ENCODE measurements at regions not wholly inside any gene's neighbourhood (a gene's known extent, or its start where the extent isn't known, plus 50 kb on each side); places are given as distances from the start of the nearest gene placed in this dataset.

- H3K36me3 ChIP-seq (ENCODE audit: insufficient read depth, low read length): no peaks in the 10 kb centered on the region
- no peak for TF ChIP-seq CTCF (IDR thresholded peaks at IDR 0.05; ENCODE audit: extremely low read depth, low read depth, low read length)
- H3K79me2 ChIP-seq (ENCODE audit: insufficient read depth, low read length): no peaks in the 10 kb centered on the region
- H4K20me1 ChIP-seq (ENCODE audit: insufficient read depth, low read length): no peaks in the 10 kb centered on the region
- H3K9me3 ChIP-seq (ENCODE audit: low read depth, low read length): peaks cover 2% of the 10 kb centered on the region
- no peaks in the 10 kb centered on the region for H3K4me1 ChIP-seq (ENCODE audit: insufficient read depth, low read length)
- no peak for DNase-seq (ENCODE audit: insufficient read length, low spot score, missing footprints)
- H3K4me3 ChIP-seq (ENCODE audit: insufficient read depth, low read length): no peak overlapping the region
- H3K27ac ChIP-seq (ENCODE audit: low read depth, low read length): no peak overlapping the region
- H3K4me2 ChIP-seq (ENCODE audit: insufficient read depth, low read length): no peak overlapping the region
- no peaks in the 10 kb centered on the region for H3K27me3 ChIP-seq (ENCODE audit: insufficient read depth, low read length)
- H2AFZ ChIP-seq (ENCODE audit: low read length): no peak overlapping the region
Measured at GRCh38 chrX:144810539-144810938, 436.8 kb upstream of the SPANXN1 start.

GRCh38 chrX:144819406-144819805 is 427.9 kb upstream of the SPANXN1 start:
- Histone ChIP-seq H3K9me3 (ENCODE audit: low read depth, low read length) (no peaks in the 10 kb centered on the region), H3K4me2 (ENCODE audit: insufficient read depth, low read length) (no peak overlapping the region), H4K20me1 (ENCODE audit: insufficient read depth, low read length) (no peaks in the 10 kb centered on the region), H2AFZ (ENCODE audit: low read length) (no peak overlapping the region), H3K4me3 (ENCODE audit: insufficient read depth, low read length) (no peak overlapping the region), H3K27ac (ENCODE audit: low read depth, low read length) (no peak overlapping the region), H3K36me3 (ENCODE audit: insufficient read depth, low read length) (no peaks in the 10 kb centered on the region), H3K79me2 (ENCODE audit: insufficient read depth, low read length) (no peaks in the 10 kb centered on the region), H3K27me3 (ENCODE audit: insufficient read depth, low read length) (no peaks in the 10 kb centered on the region), H3K4me1 (ENCODE audit: insufficient read depth, low read length) (no peaks in the 10 kb centered on the region)
- DNase-seq (ENCODE audit: insufficient read length, low spot score, missing footprints): no peak
- no peak for TF ChIP-seq CTCF (IDR thresholded peaks at IDR 0.05; ENCODE audit: extremely low read depth, low read depth, low read length)

- Histone ChIP-seq H3K79me2 (ENCODE audit: insufficient read depth, low read length) (no peaks in the 10 kb centered on the region), H3K27me3 (ENCODE audit: insufficient read depth, low read length) (no peaks in the 10 kb centered on the region), H3K4me3 (ENCODE audit: insufficient read depth, low read length) (no peak overlapping the region), H4K20me1 (ENCODE audit: insufficient read depth, low read length) (no peaks in the 10 kb centered on the region), H3K36me3 (ENCODE audit: insufficient read depth, low read length) (no peaks in the 10 kb centered on the region), H3K4me2 (ENCODE audit: insufficient read depth, low read length) (no peak overlapping the region), H2AFZ (ENCODE audit: low read length) (no peak overlapping the region), H3K9me3 (ENCODE audit: low read depth, low read length) (no peaks in the 10 kb centered on the region), H3K27ac (ENCODE audit: low read depth, low read length) (no peak overlapping the region), H3K4me1 (ENCODE audit: insufficient read depth, low read length) (no peaks in the 10 kb centered on the region)
- no peak for TF ChIP-seq CTCF (IDR thresholded peaks at IDR 0.05; ENCODE audit: extremely low read depth, low read depth, low read length)
- no peak for DNase-seq (ENCODE audit: insufficient read length, low spot score, missing footprints)
Measured at GRCh38 chrX:144840616-144841015, 406.7 kb upstream of the SPANXN1 start.

- no peak overlapping the region for H3K4me3 ChIP-seq (ENCODE audit: insufficient read depth, low read length)
- H2AFZ ChIP-seq (ENCODE audit: low read length): no peak overlapping the region
- H3K9me3 ChIP-seq (ENCODE audit: low read depth, low read length): peaks cover 5% of the 10 kb centered on the region
- H3K36me3 ChIP-seq (ENCODE audit: insufficient read depth, low read length): no peaks in the 10 kb centered on the region
- H3K27me3 ChIP-seq (ENCODE audit: insufficient read depth, low read length): no peaks in the 10 kb centered on the region
- no peak for TF ChIP-seq CTCF (IDR thresholded peaks at IDR 0.05; ENCODE audit: extremely low read depth, low read depth, low read length)
- no peak overlapping the region for H3K27ac ChIP-seq (ENCODE audit: low read depth, low read length)
- DNase-seq (ENCODE audit: insufficient read length, low spot score, missing footprints): no peak
- H3K4me2 ChIP-seq (ENCODE audit: insufficient read depth, low read length): no peak overlapping the region
- no peaks in the 10 kb centered on the region for H4K20me1 ChIP-seq (ENCODE audit: insufficient read depth, low read length)
- H3K79me2 ChIP-seq (ENCODE audit: insufficient read depth, low read length): no peaks in the 10 kb centered on the region
- no peaks in the 10 kb centered on the region for H3K4me1 ChIP-seq (ENCODE audit: insufficient read depth, low read length)
Measured at GRCh38 chrX:144849141-144849540, 398.2 kb upstream of the SPANXN1 start.
